T-cell (primary cell): ENCODE measurements at regions not wholly inside any gene's neighbourhood (a gene's known extent, or its start where the extent isn't known, plus 50 kb on each side); places are given as distances from the start of the nearest gene placed in this dataset.

Experiments
- ATAC-seq, 4 experiments: fragments of 200-7000 bp in 3 of 4; fragments of 150-1000 bp in 1 of 4; cut with Tn5 transposase; replicated peaks in 1 of 4; 1 replicate in 3 of 4; 2 replicates in 1 of 4; pipeline ENCODE4 v1.10.0; 2021; ENCODE audit warnings: moderate library complexity in 3 of 4, mild to moderate bottlenecking in 2 of 4, moderate number of reproducible peaks in 1 of 4
- CTCF ChIA-PET, 2 donors: fragments of 300-600 bp; sonication (Branson Sonifier 250); formaldehyde crosslinking; loops; one replicate each; lab custom pipeline; 2022; ENCODE audit warnings: antibody characterized with exemption in 2 of 2; lab: Charles Lee
- POLR2A ChIA-PET, 2 donors: fragments of 300-600 bp; sonication (Branson Sonifier 250); formaldehyde crosslinking; loops; one replicate each; lab custom pipeline; 2022; ENCODE audit warnings: antibody characterized with exemption in 2 of 2; lab: Charles Lee
- DNase-seq, 35 experiments: peaks; one replicate each; pipeline versions ENCODE4 v3.0.0 to v3.0.0-alpha.2; 2013 to 2023
- H3K27ac ChIP-seq: one replicate; pipeline ENCODE4 v1.5.1; 2013; ENCODE audit warnings: low read length
- H3K27me3 ChIP-seq, 2 experiments: replicated peaks in 1 of 2; 1 replicate in 1 of 2; 2 replicates in 1 of 2; pipeline versions ENCODE4 v1.6.1 to v1.7.0; 2013; ENCODE audit warnings: low read length in 1 of 2, mixed read lengths in 1 of 2; ENCODE audit not compliant: control insufficient read depth in 2 of 2, insufficient read depth in 2 of 2; ENCODE audit errors: extremely low read depth in 1 of 2
- H3K36me3 ChIP-seq, 2 donors: 1 replicate in 1 of 2; 2 replicates in 1 of 2; pipeline versions ENCODE4 v1.6.1 to v1.7.0; 2013; ENCODE audit warnings: low read length in 1 of 2; ENCODE audit not compliant: control insufficient read depth in 2 of 2, insufficient read depth in 1 of 2; ENCODE audit errors: extremely low read depth in 1 of 2
- H3K4me1 ChIP-seq, 2 experiments: 1 replicate in 1 of 2; 2 replicates in 1 of 2; pipeline versions ENCODE4 v1.6.1 to v1.7.0; 2013; ENCODE audit warnings: low read length in 2 of 2, mixed read lengths in 1 of 2; ENCODE audit not compliant: insufficient read depth in 2 of 2, control insufficient read depth in 1 of 2; ENCODE audit errors: extremely low read depth in 1 of 2
- H3K4me3 ChIP-seq, 2 donors: 1 replicate in 1 of 2; 2 replicates in 1 of 2; pipeline versions ENCODE4 v1.5.1 to v1.7.0; 2013; ENCODE audit warnings: mild to moderate bottlenecking in 2 of 2, low read length in 1 of 2, moderate library complexity in 1 of 2; ENCODE audit not compliant: control insufficient read depth in 1 of 2; ENCODE audit errors: extremely low read depth in 1 of 2
- H3K9me3 ChIP-seq: 2 replicates; pipeline ENCODE4 v1.7.0; 2013
- H3K27ac Mint-ChIP-seq, 2 donors: one replicate each; pipeline ENCODE4 v1.8.0; 2020 to 2021; ENCODE audit warnings: mild to moderate bottlenecking in 2 of 2, mixed read lengths in 2 of 2
- H3K27me3 Mint-ChIP-seq, 2 donors: one replicate each; pipeline ENCODE4 v1.8.0; 2021 to 2022; ENCODE audit warnings: mixed read lengths in 2 of 2
- H3K36me3 Mint-ChIP-seq: one replicate; pipeline ENCODE4 v1.8.0; 2021; ENCODE audit warnings: mixed read lengths
- H3K4me1 Mint-ChIP-seq, 3 donors: one replicate each; pipeline ENCODE4 v1.8.0; 2020 to 2022; ENCODE audit warnings: mixed read lengths in 3 of 3, mild to moderate bottlenecking in 1 of 3
- H3K4me3 Mint-ChIP-seq, 3 donors: one replicate each; pipeline ENCODE4 v1.8.0; 2020 to 2022; ENCODE audit warnings: mild to moderate bottlenecking in 3 of 3, mixed read lengths in 3 of 3, moderate library complexity in 3 of 3
- H3K9me3 Mint-ChIP-seq, 3 donors: one replicate each; pipeline ENCODE4 v1.8.0; 2020 to 2022; ENCODE audit warnings: mixed read lengths in 3 of 3
- WGBS: methylation state at CpG from one replicate; pipeline ENCODE4 v1.1.5; 2013; ENCODE audit warnings: missing lambda C conversion rate; ENCODE audit not compliant: insufficient coverage; 5-methylcytosine and 5-hydroxymethylcytosine counted together

- Mint-ChIP-seq H3K27me3 (no peaks in the 10 kb centered on the region), H3K4me3 (no peak overlapping the region), H3K36me3 (no peaks in the 10 kb centered on the region), H3K4me1 (no peaks in the 10 kb centered on the region), H3K27ac (no peak overlapping the region), H3K9me3 (peaks cover 5 to 17% (median 12%) of the 10 kb centered on the region in 3 donors)
- no peaks in the 10 kb centered on the region for H3K36me3 ChIP-seq
- no peaks in the 10 kb centered on the region for H3K4me1 ChIP-seq
- H3K27ac ChIP-seq: no peak overlapping the region
- WGBS: 69% methylated on average over 4 of the region's 6 CpGs
- no peaks in the 10 kb centered on the region for H3K27me3 ChIP-seq
- H3K9me3 ChIP-seq: no peaks in the 10 kb centered on the region
- DNase-seq (no peak), ATAC-seq (no peak)
- POLR2A ChIA-PET: no interaction called here
- no peak overlapping the region for H3K4me3 ChIP-seq
- CTCF ChIA-PET: no interaction called here
Observed at GRCh38 chr1:242743983-242744780, 219.7 kb upstream of the PLD5 start.

GRCh38 chr1:242738702-242739645 is 214.5 kb upstream of the PLD5 start:
- DNase-seq: no peak
- Mint-ChIP-seq H3K36me3 (no peaks in the 10 kb centered on the region), H3K27ac (no peak overlapping the region), H3K27me3 (no peaks in the 10 kb centered on the region), H3K4me3 (no peak overlapping the region), H3K4me1 (no peaks in the 10 kb centered on the region), H3K9me3 (peaks cover 5 to 9% (median 8%) of the 10 kb centered on the region in 3 donors)
- WGBS: 80% methylated on average over 2 of the region's 9 CpGs
- Histone ChIP-seq H3K9me3 (no peaks in the 10 kb centered on the region), H3K4me3 (no peak overlapping the region), H3K4me1 (no peaks in the 10 kb centered on the region), H3K27ac (no peak overlapping the region), H3K27me3 (no peaks in the 10 kb centered on the region), H3K36me3 (no peaks in the 10 kb centered on the region)
- ATAC-seq: no peak
- ChIA-PET POLR2A (no interaction called here), CTCF (no interaction called here)

- DNase-seq (no peak), ATAC-seq (no peak)
- no peaks in the 10 kb centered on the region for H3K9me3 ChIP-seq
- Mint-ChIP-seq H3K4me1 (no peaks in the 10 kb centered on the region), H3K27ac (no peak overlapping the region), H3K36me3 (no peaks in the 10 kb centered on the region), H3K4me3 (no peak overlapping the region), H3K9me3 (peaks cover 4 to 13% (median 5%) of the 10 kb centered on the region in 3 donors), H3K27me3 (no peaks in the 10 kb centered on the region)
- ChIA-PET CTCF (no interaction called here), POLR2A (no interaction called here)
- no peaks in the 10 kb centered on the region for H3K36me3 ChIP-seq
- WGBS: no CpG with 5 or more reads among the region's 1 CpG
- H3K27me3 ChIP-seq: no peaks in the 10 kb centered on the region
- no peaks in the 10 kb centered on the region for H3K4me1 ChIP-seq
- H3K4me3 ChIP-seq: no peak overlapping the region
- H3K27ac ChIP-seq: no peak overlapping the region
Observed at GRCh38 chr1:242736611-242737010, 212.1 kb upstream of the PLD5 start.

- ATAC-seq: no peak
- no peak overlapping the region for H3K4me3 ChIP-seq
Observed at GRCh38 chr1:242735323-242735722, 210.8 kb upstream of the PLD5 start.

GRCh38 chr1:242731446-242731845 is 206.9 kb upstream of the PLD5 start:
- no peaks in the 10 kb centered on the region for H3K9me3 ChIP-seq
- ChIA-PET CTCF (interaction anchor here in 1 of 2 donors (0.6 kb wide), 1 partner anchor 230 kb away, joined by 3 read pairs; no protein-coding TSS in a partner anchor), POLR2A (no interaction called here)
- ATAC-seq (no peak), DNase-seq (no peak)
- H3K27ac Mint-ChIP-seq: no peak overlapping the region
- H3K4me3 Mint-ChIP-seq: no peak overlapping the region
- H3K27me3 ChIP-seq: no peaks in the 10 kb centered on the region
- no peaks in the 10 kb centered on the region for H3K4me1 ChIP-seq
- H3K36me3 ChIP-seq: no peaks in the 10 kb centered on the region
- no peak overlapping the region for H3K4me3 ChIP-seq
- no peaks in the 10 kb centered on the region for H3K27me3 Mint-ChIP-seq
- peaks cover 3 to 8% (median 4%) of the 10 kb centered on the region in 3 donors for H3K9me3 Mint-ChIP-seq
- H3K36me3 Mint-ChIP-seq: no peaks in the 10 kb centered on the region
- no peak overlapping the region for H3K27ac ChIP-seq
- no peaks in the 10 kb centered on the region for H3K4me1 Mint-ChIP-seq

More at GRCh38 chr1:242735323-242735722, 210.8 kb upstream of the PLD5 start:
- CTCF ChIA-PET: no interaction called here
- Mint-ChIP-seq H3K27ac (no peak overlapping the region), H3K9me3 (peaks cover 0 to 8% (median 0%) of the 10 kb centered on the region in 3 donors), H3K27me3 (no peaks in the 10 kb centered on the region), H3K4me1 (no peaks in the 10 kb centered on the region), H3K36me3 (no peaks in the 10 kb centered on the region), H3K4me3 (no peak overlapping the region)
- no peak for DNase-seq
- H3K9me3 ChIP-seq: no peaks in the 10 kb centered on the region
- no peak overlapping the region for H3K27ac ChIP-seq
- POLR2A ChIA-PET: no interaction called here
- H3K4me1 ChIP-seq: no peaks in the 10 kb centered on the region
- no peaks in the 10 kb centered on the region for H3K36me3 ChIP-seq
- H3K27me3 ChIP-seq: no peaks in the 10 kb centered on the region

DNA sequence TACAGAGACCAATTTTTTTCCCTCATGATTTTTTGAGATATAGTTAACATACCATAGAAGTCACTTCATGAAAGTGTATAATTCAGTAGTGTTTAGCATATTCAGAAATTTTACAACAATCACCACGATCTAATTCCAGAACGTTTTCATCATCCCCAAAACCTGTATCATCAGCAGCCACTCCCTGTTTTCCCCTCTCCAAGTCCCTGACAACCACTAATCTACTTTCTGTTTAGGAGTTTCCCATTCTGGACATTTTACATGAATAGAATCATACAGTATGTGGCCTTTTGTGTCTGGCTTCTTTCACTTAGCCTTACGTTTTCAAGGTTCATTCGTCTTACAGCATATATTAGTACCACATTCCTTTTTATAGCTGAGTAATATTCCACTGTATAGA is 204.2 kb upstream of the PLD5 start:
- no peaks in the 10 kb centered on the region for H3K4me1 ChIP-seq
- no peaks in the 10 kb centered on the region for H3K36me3 ChIP-seq
- ATAC-seq (no peak), DNase-seq (no peak)
- H3K36me3 Mint-ChIP-seq: no peaks in the 10 kb centered on the region
- H3K4me3 Mint-ChIP-seq: no peak overlapping the region
- peaks cover 0 to 3% of the 10 kb centered on the region in 2 donors for H3K27me3 Mint-ChIP-seq
- peaks cover 4 to 8% (median 6%) of the 10 kb centered on the region in 3 donors for H3K9me3 Mint-ChIP-seq
- no peaks in the 10 kb centered on the region for H3K27me3 ChIP-seq
- H3K9me3 ChIP-seq: no peaks in the 10 kb centered on the region
- no peak overlapping the region for H3K4me3 ChIP-seq
- no peak overlapping the region for H3K27ac Mint-ChIP-seq
- CTCF ChIA-PET: no interaction called here
- POLR2A ChIA-PET: no interaction called here
- no peaks in the 10 kb centered on the region for H3K4me1 Mint-ChIP-seq
- WGBS: no CpG with 5 or more reads among the region's 4 CpGs
- no peak overlapping the region for H3K27ac ChIP-seq
